Neural progenitor cell (in vitro differentiated cells): ENCODE measurements at regions not wholly inside any gene's neighbourhood (a gene's known extent, or its start where the extent isn't known, plus 50 kb on each side); places are given as distances from the start of the nearest gene placed in this dataset.

Source experiments
- EZH2phosphoT487 ChIP-seq: fragments of 200-600 bp; sonication (generic); IDR thresholded peaks from 2 replicates; pipeline ENCODE4 v1.6.1; 2017; ENCODE audit warnings: antibody characterized with exemption
- TF ChIP-seq, protein P1 (sequence below): fragments of 200-600 bp; sonication (generic); IDR thresholded peaks from 2 replicates; pipeline ENCODE4 v1.5.1; 2017; ENCODE audit warnings: antibody characterized with exemption, mild to moderate bottlenecking

DNA sequence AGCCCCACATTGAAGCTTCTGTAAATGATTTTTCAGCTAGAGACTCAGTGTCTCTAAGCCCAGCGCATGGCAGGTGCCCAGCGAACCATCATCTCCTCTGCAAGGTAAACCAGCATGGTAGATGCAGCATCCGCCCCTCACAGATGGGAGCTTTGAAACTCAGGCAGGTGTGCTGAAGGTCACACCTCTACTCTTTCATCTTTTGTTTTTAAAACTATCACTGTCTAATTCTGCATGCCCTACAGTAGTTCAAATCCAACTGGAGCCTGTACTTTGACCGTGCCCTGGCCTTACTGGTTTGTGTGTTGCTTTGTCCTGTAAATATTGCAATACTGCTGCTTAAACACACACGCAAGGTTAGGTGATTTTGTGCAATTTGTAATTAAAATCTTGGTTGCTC is 831.1 kb downstream of the GALR1 start:
- TF ChIP-seq, protein P1, sequence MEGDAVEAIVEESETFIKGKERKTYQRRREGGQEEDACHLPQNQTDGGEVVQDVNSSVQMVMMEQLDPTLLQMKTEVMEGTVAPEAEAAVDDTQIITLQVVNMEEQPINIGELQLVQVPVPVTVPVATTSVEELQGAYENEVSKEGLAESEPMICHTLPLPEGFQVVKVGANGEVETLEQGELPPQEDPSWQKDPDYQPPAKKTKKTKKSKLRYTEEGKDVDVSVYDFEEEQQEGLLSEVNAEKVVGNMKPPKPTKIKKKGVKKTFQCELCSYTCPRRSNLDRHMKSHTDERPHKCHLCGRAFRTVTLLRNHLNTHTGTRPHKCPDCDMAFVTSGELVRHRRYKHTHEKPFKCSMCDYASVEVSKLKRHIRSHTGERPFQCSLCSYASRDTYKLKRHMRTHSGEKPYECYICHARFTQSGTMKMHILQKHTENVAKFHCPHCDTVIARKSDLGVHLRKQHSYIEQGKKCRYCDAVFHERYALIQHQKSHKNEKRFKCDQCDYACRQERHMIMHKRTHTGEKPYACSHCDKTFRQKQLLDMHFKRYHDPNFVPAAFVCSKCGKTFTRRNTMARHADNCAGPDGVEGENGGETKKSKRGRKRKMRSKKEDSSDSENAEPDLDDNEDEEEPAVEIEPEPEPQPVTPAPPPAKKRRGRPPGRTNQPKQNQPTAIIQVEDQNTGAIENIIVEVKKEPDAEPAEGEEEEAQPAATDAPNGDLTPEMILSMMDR: no peak
- no peak for TF ChIP-seq EZH2phosphoT487
